Testis (tissue), 2 donors: ENCODE measurements at regions not wholly inside any gene's neighbourhood (a gene's known extent, or its start where the extent isn't known, plus 50 kb on each side); places are given as distances from the start of the nearest gene placed in this dataset.
"Not testable (repeated sequence)": the region's sequence is repeated elsewhere in the genome, so short reads cannot be mapped to it uniquely, and the experiment has no call there.

Experiments used
- POLR2A ChIP-seq: fragments of 450-650 bp; IDR thresholded peaks from one replicate; pipeline ENCODE4 v1.6.1; 2017; ENCODE audit warnings: antibody characterized with exemption, mild to moderate bottlenecking, moderate library complexity
- TF ChIP-seq, protein P1 (sequence below), 3 experiments: fragments of 450-650 bp in 2 of 3; fragments of 200-600 bp in 1 of 3; sonication (generic) in 1 of 3; IDR thresholded peaks; one replicate each; pipeline ENCODE4 v1.5.1; 2016 to 2019; ENCODE audit warnings: antibody characterized with exemption in 3 of 3, mild to moderate bottlenecking in 2 of 3, moderate library complexity in 1 of 3

DNA sequence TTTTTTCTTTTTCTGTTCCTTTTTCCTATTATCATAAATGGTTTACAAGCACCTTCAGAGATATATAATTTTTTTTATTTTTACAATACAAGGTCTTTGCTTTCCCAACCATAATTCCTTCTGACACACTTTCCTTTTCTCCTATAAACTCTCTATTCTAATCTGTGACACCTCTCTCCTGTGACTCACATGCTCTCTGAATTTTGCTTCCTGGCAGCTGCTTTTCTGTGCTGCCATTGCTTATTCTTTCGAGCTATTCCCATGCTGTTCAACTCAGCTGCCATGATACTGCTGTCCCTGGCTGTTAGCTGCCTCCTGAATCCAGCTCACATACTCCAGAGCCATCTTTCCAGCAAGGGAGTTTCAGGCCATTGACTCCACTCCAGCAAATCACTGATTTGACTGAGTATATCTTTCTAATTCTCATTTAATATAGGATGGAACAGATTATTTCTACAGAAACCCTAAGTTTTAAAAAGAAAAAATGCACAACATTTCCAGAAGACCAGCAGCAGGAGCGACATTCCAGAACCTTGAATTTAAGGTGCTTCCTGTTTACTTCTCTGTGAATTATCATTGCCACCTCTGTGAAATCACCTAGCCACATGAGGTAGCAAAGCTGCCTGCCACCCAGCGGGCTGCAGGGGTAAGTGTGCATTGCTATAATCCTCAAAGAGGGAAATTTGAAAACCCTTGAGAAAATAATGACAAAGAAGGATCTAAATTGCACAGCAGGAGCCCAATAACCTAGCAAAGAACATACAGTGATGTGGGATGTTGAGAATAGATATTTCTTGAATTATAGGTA is 1442.6 kb downstream of the KHDRBS2 start:
- TF ChIP-seq, protein P1, sequence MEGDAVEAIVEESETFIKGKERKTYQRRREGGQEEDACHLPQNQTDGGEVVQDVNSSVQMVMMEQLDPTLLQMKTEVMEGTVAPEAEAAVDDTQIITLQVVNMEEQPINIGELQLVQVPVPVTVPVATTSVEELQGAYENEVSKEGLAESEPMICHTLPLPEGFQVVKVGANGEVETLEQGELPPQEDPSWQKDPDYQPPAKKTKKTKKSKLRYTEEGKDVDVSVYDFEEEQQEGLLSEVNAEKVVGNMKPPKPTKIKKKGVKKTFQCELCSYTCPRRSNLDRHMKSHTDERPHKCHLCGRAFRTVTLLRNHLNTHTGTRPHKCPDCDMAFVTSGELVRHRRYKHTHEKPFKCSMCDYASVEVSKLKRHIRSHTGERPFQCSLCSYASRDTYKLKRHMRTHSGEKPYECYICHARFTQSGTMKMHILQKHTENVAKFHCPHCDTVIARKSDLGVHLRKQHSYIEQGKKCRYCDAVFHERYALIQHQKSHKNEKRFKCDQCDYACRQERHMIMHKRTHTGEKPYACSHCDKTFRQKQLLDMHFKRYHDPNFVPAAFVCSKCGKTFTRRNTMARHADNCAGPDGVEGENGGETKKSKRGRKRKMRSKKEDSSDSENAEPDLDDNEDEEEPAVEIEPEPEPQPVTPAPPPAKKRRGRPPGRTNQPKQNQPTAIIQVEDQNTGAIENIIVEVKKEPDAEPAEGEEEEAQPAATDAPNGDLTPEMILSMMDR (IDR thresholded peaks at IDR 0.05): not testable (repeated sequence)
- TF ChIP-seq POLR2A: not testable (repeated sequence)
